ENCODE measurements at regions not wholly inside any gene's neighbourhood (a gene's known extent, or its start where the extent isn't known, plus 50 kb on each side); places are given as distances from the start of the nearest gene placed in this dataset.

DNA sequence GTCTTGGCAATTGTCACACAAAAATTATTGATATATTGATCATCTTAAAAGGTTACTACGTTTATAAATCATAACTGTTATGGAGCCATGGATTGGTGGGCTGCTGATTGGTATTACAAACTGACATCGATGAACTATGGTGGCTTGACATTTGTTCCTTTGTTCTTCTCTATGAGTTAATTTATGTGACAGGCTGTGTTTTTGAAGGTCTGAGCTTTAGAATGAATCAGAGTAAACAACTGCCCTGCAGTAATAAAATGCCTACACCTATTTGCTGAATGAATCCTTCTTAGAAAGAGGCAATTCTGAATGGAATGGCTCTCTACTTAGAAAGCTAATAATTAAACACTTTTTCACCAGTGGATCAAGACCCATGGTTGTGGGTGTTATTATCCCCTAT is 506.3 kb upstream of the SPTLC3 start:
- Histone ChIP-seq H3K27ac (no peak overlapping the region), H3K4me3 (ENCODE audit: low read depth, low read length) (no peak overlapping the region), H3K36me3 (replicated peaks) (no peaks in the 10 kb centered on the region), H3K27me3 (replicated peaks) (no peaks in the 10 kb centered on the region)
- no peak for DNase-seq
- in situ Hi-C loops (cut with HindIII; ENCODE audit: low pct_ligation_motif_present, low sequenced_read_pairs) = no loop called here
- TF ChIP-seq, protein P1, sequence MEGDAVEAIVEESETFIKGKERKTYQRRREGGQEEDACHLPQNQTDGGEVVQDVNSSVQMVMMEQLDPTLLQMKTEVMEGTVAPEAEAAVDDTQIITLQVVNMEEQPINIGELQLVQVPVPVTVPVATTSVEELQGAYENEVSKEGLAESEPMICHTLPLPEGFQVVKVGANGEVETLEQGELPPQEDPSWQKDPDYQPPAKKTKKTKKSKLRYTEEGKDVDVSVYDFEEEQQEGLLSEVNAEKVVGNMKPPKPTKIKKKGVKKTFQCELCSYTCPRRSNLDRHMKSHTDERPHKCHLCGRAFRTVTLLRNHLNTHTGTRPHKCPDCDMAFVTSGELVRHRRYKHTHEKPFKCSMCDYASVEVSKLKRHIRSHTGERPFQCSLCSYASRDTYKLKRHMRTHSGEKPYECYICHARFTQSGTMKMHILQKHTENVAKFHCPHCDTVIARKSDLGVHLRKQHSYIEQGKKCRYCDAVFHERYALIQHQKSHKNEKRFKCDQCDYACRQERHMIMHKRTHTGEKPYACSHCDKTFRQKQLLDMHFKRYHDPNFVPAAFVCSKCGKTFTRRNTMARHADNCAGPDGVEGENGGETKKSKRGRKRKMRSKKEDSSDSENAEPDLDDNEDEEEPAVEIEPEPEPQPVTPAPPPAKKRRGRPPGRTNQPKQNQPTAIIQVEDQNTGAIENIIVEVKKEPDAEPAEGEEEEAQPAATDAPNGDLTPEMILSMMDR (IDR thresholded peaks at IDR 0.05; ENCODE audit: low read depth, low read length, missing control alignments) = no peak

DNA sequence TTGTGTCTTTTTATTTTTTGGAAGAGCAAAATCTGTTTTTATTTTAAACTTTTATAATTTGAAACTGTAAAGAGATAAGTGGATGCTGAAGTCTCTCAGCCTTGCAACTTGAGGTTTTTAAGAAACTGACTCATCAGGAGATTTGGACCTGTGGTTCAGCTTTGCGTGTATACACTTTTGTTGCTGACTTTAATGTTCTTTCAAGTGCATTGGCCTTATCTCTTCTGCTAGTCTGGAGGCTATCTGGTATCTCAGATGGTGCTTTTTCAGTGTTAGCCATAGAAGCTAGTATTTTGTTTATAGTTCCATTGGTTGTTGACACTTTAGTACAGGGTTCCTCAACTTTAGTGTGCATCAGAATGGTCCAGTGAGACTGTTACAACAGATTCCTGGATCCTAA is 504.0 kb upstream of the SPTLC3 start:
- DNase-seq = no peak
- Histone ChIP-seq H3K36me3 (replicated peaks) (no peaks in the 10 kb centered on the region), H3K4me3 (ENCODE audit: low read depth, low read length) (no peak overlapping the region), H3K27me3 (replicated peaks) (no peaks in the 10 kb centered on the region), H3K27ac (no peak overlapping the region)
- TF ChIP-seq, protein P1 (IDR thresholded peaks at IDR 0.05; ENCODE audit: low read depth, low read length, missing control alignments) = no peak
- in situ Hi-C loops (cut with HindIII; ENCODE audit: low pct_ligation_motif_present, low sequenced_read_pairs) = no loop called here

DNA sequence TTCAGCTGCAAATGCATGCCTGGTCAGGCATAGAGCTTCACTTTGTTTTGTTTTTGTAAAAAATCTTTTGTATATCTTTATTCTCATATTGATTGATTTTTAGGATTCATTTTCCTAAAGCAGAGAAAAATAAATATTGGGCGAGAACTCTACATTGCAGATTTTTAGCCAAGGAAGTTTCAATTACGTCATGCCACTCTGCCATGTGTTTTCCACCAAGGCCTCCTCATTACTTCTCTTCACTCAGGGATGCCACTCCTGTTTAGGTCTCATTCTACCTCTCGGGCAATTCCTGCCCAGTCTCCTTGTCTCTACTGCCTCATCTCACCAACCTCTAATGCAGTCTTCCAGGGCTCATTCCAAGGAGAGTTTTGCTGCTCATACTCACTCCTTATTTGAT is 497.3 kb upstream of the SPTLC3 start:
- TF ChIP-seq, protein P1 (IDR thresholded peaks at IDR 0.05; ENCODE audit: low read depth, low read length, missing control alignments) = no peak
- in situ Hi-C loops (cut with HindIII; ENCODE audit: low pct_ligation_motif_present, low sequenced_read_pairs) = no loop called here
- H3K27me3 ChIP-seq (replicated peaks) = no peaks in the 10 kb centered on the region

DNA sequence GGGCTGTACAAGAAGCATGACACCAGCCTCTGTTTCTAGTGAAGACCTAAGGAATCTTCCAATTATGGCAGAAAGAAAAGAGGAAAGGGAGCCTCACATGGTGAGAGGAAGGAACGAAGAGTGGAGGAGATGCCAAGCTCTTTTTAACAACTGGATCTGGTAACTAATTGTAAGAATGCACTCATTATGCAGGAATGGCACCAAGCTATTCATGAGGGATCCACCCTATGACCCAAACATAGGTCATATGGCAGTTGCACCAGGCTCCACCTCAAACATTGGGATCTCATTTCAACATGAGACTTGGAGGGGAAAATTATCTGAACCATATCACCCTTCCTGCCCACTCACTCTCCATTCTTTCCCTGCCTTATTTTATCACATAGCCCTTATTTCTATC is 496.0 kb upstream of the SPTLC3 start:
- Histone ChIP-seq H3K27ac (no peak overlapping the region), H3K36me3 (replicated peaks) (no peaks in the 10 kb centered on the region), H3K27me3 (replicated peaks) (no peaks in the 10 kb centered on the region), H3K4me3 (ENCODE audit: low read depth, low read length) (no peak overlapping the region)
- no peak for DNase-seq
- in situ Hi-C loops (cut with HindIII; ENCODE audit: low pct_ligation_motif_present, low sequenced_read_pairs) = no loop called here
- TF ChIP-seq, protein P1 (IDR thresholded peaks at IDR 0.05; ENCODE audit: low read depth, low read length, missing control alignments) = no peak

More for the DNA sequence above, 497.3 kb upstream of the SPTLC3 start:
- Histone ChIP-seq H3K27ac (no peak overlapping the region), H3K36me3 (replicated peaks) (no peaks in the 10 kb centered on the region), H3K4me3 (ENCODE audit: low read depth, low read length) (no peak overlapping the region)
- DNase-seq = no peak

DNA sequence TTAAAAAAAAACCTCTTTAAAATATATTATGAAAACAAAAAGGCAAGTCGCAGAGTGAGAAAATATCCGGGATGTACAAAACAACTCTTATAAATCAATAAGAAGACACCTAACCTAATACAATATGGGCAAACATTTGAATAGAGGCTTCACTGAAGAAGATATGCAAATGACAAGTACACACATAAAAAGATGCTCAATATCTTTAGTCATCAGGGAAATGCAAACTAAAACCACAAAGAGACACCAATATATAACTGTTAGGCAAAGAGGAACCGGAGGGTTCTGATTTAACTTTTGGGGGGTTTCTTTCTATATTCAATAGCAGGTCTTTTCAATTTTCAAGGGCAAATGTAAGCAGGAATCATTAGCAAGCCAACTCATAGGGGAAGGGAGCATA is 480.7 kb upstream of the SPTLC3 start:
- Histone ChIP-seq H3K27ac (no peak overlapping the region), H3K36me3 (replicated peaks) (no peaks in the 10 kb centered on the region), H3K27me3 (replicated peaks) (no peaks in the 10 kb centered on the region), H3K4me3 (ENCODE audit: low read depth, low read length) (no peak overlapping the region)
- in situ Hi-C loops (cut with HindIII; ENCODE audit: low pct_ligation_motif_present, low sequenced_read_pairs) = no loop called here
- TF ChIP-seq, protein P1 (IDR thresholded peaks at IDR 0.05; ENCODE audit: low read depth, low read length, missing control alignments) = no peak
- DNase-seq = no peak

DNA sequence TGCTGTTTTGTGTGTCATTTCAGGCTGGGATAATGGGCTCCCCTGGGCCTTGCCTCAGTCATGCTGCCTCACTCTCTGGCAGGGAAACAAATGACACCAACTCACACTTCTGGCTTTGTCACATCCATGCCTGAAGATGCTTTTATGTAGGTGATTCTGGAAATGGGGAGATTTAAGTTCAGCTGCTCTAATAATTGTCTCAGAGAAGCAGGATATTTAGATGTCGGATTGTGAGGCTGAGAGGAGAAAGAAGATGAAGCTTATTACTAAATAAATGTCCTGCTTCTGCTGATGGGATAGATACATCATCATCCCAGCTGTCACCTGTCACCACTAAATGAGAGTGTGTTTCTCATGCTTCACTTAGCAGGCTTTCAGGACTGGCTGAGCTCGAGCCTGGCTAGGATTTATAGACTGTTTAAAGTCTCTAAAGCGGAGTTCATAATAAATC is 480.2 kb upstream of the SPTLC3 start:
- in situ Hi-C loops (cut with HindIII; ENCODE audit: low pct_ligation_motif_present, low sequenced_read_pairs) = no loop called here
- no peaks in the 10 kb centered on the region for H3K27me3 ChIP-seq (replicated peaks)
- H3K27ac ChIP-seq = no peak overlapping the region
- H3K36me3 ChIP-seq (replicated peaks) = no peaks in the 10 kb centered on the region
- TF ChIP-seq, protein P1 (IDR thresholded peaks at IDR 0.05; ENCODE audit: low read depth, low read length, missing control alignments) = no peak
- DNase-seq = no peak
- no peak overlapping the region for H3K4me3 ChIP-seq (ENCODE audit: low read depth, low read length)

Data from brain microvascular endothelial cell (primary cell).